HG03039 (cell line): ENCODE measurements at regions not wholly inside any gene's neighbourhood (a gene's known extent, or its start where the extent isn't known, plus 50 kb on each side); places are given as distances from the start of the nearest gene placed in this dataset.

ENCODE experiments used
- ATAC-seq: cut with Tn5 transposase; IDR thresholded peaks from one replicate; pipeline ENCODE4 v1.9.1; 2021; ENCODE audit warnings: mild to moderate bottlenecking, moderate library complexity; ENCODE audit not compliant: unreplicated experiment

DNA sequence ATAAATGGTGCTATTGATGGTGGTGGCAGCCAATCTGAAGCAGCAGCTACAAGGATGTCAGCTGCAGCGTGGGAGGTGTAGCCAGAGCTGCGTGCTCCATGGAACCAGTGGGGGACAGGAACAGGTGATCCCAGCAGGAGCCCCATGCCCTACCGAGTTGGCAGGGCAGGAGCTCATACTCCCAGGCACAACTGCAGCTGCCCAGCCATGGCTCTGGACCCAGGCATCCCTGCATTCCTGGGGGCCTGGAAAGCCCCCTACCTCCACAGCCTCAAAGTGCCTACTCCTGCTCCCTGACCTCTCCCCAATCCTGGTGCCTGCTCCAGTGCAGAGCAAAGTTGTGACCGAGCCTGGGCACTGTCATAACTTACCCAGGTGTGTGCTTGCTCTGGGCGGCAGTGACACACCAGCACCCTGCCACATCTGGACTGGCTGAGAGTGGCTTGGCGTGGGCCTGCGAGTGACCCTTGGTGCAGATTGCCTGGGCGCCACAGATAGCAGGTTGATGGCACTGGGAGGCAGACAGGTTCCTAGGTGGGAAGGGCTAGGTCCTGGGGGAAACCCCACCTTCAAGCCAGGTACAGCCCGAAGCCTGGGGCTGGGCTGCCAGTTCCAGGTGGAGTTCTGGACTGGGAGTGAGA lies 101.1 kb downstream of the DCAF12L2 start:
- no peak for ATAC-seq

DNA sequence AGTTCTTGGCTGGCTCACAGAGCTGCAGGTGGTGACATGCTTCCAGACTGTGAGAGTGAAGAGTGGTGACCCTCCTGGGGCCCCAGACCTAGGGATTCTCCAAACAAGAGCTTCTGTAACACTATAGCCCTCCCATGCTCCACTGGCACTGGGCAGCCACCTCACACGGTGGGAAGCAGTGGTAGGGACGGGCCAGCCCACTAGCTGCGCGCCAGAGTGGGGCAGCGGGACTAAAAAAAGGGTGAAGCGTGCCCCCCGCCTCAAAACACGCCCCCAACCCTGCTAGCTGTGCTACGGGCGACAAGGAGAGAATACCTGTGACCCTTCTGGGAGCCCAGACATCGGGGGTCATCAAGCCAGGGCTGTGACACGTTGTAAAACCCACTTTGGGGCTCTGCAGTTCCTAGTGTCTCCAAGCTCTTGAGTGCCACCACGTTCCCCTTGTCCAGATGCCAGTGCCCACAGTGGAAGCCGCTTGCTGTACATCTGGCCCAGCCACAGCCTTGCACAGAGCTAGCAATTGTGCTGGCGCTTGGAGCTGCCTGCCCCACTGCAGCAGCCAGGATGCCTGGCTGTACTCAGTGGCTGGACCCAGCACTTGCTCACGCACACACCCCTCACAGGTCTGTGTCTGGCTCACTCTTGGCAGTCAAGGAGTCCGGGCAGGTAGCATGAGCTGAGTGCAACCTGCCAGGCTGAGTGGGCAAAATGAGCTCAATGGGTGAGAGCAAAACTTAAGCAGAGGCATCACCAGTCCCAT lies 100.0 kb downstream of the DCAF12L2 start:
- ATAC-seq, result no peak
